Esophagus muscularis mucosa (tissue), 4 donors: ENCODE measurements at regions not wholly inside any gene's neighbourhood (a gene's known extent, or its start where the extent isn't known, plus 50 kb on each side); places are given as distances from the start of the nearest gene placed in this dataset.
"Not testable (repeated sequence)": the region's sequence is repeated elsewhere in the genome, so short reads cannot be mapped to it uniquely, and the experiment has no call there.

Source experiments
- DNase-seq: peaks from one replicate; pipeline ENCODE4 v3.0.0-alpha.2; 2017; ENCODE audit errors: extremely low spot score
- H3K27ac ChIP-seq, 4 donors: fragments of 200-600 bp; sonication (generic); replicated peaks in 1 of 4; 1 replicate in 3 of 4; 2 replicates in 1 of 4; pipeline ENCODE4 v1.5.1; 2016 to 2019; ENCODE audit warnings: mild to moderate bottlenecking in 1 of 4
- H3K27me3 ChIP-seq, 4 donors: fragments of 200-600 bp; sonication (generic); one replicate each; pipeline versions ENCODE4 v1.5.1 to v1.6.0; 2016 to 2019
- H3K36me3 ChIP-seq, 4 donors: fragments of 200-600 bp; sonication (generic); one replicate each; pipeline ENCODE4 v1.5.1; 2016 to 2019
- H3K4me1 ChIP-seq, 4 donors: fragments of 200-600 bp; sonication (generic); one replicate each; pipeline ENCODE4 v1.5.1; 2016 to 2019
- H3K4me3 ChIP-seq, 4 donors: fragments of 200-600 bp; sonication (generic); 1 replicate in 2 of 4; 2 replicates in 2 of 4; pipeline ENCODE4 v1.5.1; 2016 to 2019; ENCODE audit warnings: mild to moderate bottlenecking in 4 of 4, moderate library complexity in 1 of 4
- H3K9me3 ChIP-seq, 4 donors: fragments of 200-600 bp; sonication (generic); 1 replicate in 3 of 4; 2 replicates in 1 of 4; pipeline ENCODE4 v1.5.1; 2016 to 2019
- EP300 ChIP-seq: sonication (generic); formaldehyde crosslinking; IDR thresholded peaks from one replicate; pipeline ENCODE4 v1.6.1; 2017; ENCODE audit warnings: antibody characterized with exemption
- POLR2A ChIP-seq: fragments of 450-650 bp; IDR thresholded peaks from one replicate; pipeline ENCODE4 v1.6.1; 2017; ENCODE audit warnings: antibody characterized with exemption, moderate library complexity, mild to moderate bottlenecking, low read depth
- POLR2AphosphoS5 ChIP-seq, 2 donors: sonication (generic); formaldehyde crosslinking; IDR thresholded peaks; one replicate each; pipeline ENCODE4 v1.6.1; 2017; ENCODE audit warnings: antibody characterized with exemption in 2 of 2
- WGBS: methylation state at CpG from one replicate; pipeline ENCODE4 v1.1.5; 2018; 5-methylcytosine and 5-hydroxymethylcytosine counted together
- intact Hi-C: fragments of 100-400 bp; cut with DNase I; formaldehyde crosslinking; loops from one replicate; pipeline ENCODE4 v1.15.1; 2023
- TF ChIP-seq, protein P1 (sequence below), 3 experiments: fragments of 200-600 bp in 2 of 3; fragments of 450-650 bp in 1 of 3; sonication (generic) in 2 of 3; IDR thresholded peaks; one replicate each; pipeline ENCODE4 v1.5.1; 2017 to 2019; ENCODE audit warnings: antibody characterized with exemption in 3 of 3, mild to moderate bottlenecking in 2 of 3, moderate library complexity in 1 of 3

GRCh38 chr16:35208001-35208935, 1748.9 kb downstream of the TP53TG3F start:
- peaks cover 0 to 17% (median 0%) of the 10 kb centered on the region in 4 donors for H3K27me3 ChIP-seq
- peaks cover 0 to 9% (median 3%) of the 10 kb centered on the region in 4 donors for H3K9me3 ChIP-seq
- H3K4me1 ChIP-seq, result no peaks in the 10 kb centered on the region
- TF ChIP-seq POLR2AphosphoS5 (IDR thresholded peaks at IDR 0.05), result no peak
- TF ChIP-seq, protein P1, sequence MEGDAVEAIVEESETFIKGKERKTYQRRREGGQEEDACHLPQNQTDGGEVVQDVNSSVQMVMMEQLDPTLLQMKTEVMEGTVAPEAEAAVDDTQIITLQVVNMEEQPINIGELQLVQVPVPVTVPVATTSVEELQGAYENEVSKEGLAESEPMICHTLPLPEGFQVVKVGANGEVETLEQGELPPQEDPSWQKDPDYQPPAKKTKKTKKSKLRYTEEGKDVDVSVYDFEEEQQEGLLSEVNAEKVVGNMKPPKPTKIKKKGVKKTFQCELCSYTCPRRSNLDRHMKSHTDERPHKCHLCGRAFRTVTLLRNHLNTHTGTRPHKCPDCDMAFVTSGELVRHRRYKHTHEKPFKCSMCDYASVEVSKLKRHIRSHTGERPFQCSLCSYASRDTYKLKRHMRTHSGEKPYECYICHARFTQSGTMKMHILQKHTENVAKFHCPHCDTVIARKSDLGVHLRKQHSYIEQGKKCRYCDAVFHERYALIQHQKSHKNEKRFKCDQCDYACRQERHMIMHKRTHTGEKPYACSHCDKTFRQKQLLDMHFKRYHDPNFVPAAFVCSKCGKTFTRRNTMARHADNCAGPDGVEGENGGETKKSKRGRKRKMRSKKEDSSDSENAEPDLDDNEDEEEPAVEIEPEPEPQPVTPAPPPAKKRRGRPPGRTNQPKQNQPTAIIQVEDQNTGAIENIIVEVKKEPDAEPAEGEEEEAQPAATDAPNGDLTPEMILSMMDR (IDR thresholded peaks at IDR 0.05), result no peak
- TF ChIP-seq EP300, result no peak
- TF ChIP-seq POLR2A, result no peak
- DNase-seq, result peak; percentile 68
- intact Hi-C loops, result no loop called here
- 66% methylated on average over 29 of the region's 35 CpGs for WGBS
- no peak overlapping the region for H3K27ac ChIP-seq
- no peak overlapping the region for H3K4me3 ChIP-seq
- H3K36me3 ChIP-seq, result no peaks in the 10 kb centered on the region

DNA sequence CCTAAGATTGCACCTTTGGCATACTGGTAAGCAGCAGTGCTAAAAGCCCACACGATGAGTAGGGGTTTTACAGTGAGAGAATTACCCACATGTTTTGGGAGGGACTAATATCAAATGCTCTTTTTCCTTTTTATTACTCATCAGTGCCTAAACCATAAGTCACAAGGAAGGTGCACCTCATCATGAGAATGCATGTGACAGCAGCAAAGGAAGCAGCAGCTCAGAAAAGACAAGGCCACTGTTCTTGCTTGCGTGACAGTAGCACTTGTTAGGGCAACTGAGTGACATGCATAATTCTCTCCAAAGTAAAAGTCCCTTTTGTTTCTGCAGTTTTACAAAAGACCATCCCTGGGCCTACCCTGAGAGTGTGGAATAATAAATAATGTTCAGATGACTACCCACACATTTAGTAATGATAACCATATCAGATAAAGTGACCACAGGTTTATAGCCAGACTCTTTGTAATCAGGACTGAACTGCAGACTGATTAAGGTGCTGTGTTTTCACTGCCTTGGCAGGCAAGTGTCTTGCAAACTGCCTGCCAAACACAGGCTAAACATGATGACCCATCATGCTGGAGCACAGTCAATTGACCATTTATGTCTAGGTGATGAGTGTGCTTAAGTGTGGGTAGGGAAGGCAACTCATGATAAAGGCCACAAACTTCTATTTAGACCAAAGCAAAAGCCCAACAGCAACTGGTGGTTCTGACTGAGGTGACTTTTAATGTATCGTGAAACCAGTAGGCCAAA, 1751.4 kb downstream of the TP53TG3F start:
- peaks cover 0 to 15% (median 0%) of the 10 kb centered on the region in 4 donors for H3K27me3 ChIP-seq
- H3K9me3 ChIP-seq, result peaks cover 0 to 14% (median 3%) of the 10 kb centered on the region in 4 donors
- H3K36me3 ChIP-seq, result no peaks in the 10 kb centered on the region
- no peak overlapping the region for H3K27ac ChIP-seq
- peak; percentile 47 for DNase-seq
- H3K4me3 ChIP-seq, result no peak overlapping the region
- 77% methylated on average over 3 of the region's 3 CpGs for WGBS
- intact Hi-C loops, result no loop called here
- TF ChIP-seq, protein P1 (IDR thresholded peaks at IDR 0.05), result no peak
- TF ChIP-seq EP300 (no peak), POLR2AphosphoS5 (IDR thresholded peaks at IDR 0.05) (no peak), POLR2A (no peak)
- H3K4me1 ChIP-seq, result no peaks in the 10 kb centered on the region

- peaks cover 0 to 5% (median 0%) of the 10 kb centered on the region in 4 donors for H3K9me3 ChIP-seq
- H3K4me3 ChIP-seq, result no peak overlapping the region
- no peak for DNase-seq
- no peak overlapping the region for H3K27ac ChIP-seq
- no peaks in the 10 kb centered on the region for H3K36me3 ChIP-seq
- intact Hi-C loops, result no loop called here
- TF ChIP-seq POLR2AphosphoS5 (IDR thresholded peaks at IDR 0.05) (no peak), POLR2A (no peak), EP300 (no peak)
- TF ChIP-seq, protein P1 (IDR thresholded peaks at IDR 0.05), result no peak
- no peaks in the 10 kb centered on the region for H3K27me3 ChIP-seq
- no peaks in the 10 kb centered on the region for H3K4me1 ChIP-seq
Measured at GRCh38 chr16:35214840-35215239, 1755.4 kb downstream of the TP53TG3F start.

- Histone ChIP-seq H3K9me3 (peaks cover 0 to 5% (median 0%) of the 10 kb centered on the region in 4 donors), H3K4me1 (no peaks in the 10 kb centered on the region), H3K27me3 (no peaks in the 10 kb centered on the region), H3K36me3 (no peaks in the 10 kb centered on the region), H3K27ac (no peak overlapping the region), H3K4me3 (no peak overlapping the region)
- TF ChIP-seq POLR2AphosphoS5 (IDR thresholded peaks at IDR 0.05) (no peak), EP300 (no peak), POLR2A (no peak)
- TF ChIP-seq, protein P1 (IDR thresholded peaks at IDR 0.05), result no peak
- no peak for DNase-seq
- intact Hi-C loops, result no loop called here
- WGBS, result 89% methylated on average over 3 of the region's 3 CpGs
Measured at GRCh38 chr16:35215287-35215686, 1755.9 kb downstream of the TP53TG3F start.

DNA sequence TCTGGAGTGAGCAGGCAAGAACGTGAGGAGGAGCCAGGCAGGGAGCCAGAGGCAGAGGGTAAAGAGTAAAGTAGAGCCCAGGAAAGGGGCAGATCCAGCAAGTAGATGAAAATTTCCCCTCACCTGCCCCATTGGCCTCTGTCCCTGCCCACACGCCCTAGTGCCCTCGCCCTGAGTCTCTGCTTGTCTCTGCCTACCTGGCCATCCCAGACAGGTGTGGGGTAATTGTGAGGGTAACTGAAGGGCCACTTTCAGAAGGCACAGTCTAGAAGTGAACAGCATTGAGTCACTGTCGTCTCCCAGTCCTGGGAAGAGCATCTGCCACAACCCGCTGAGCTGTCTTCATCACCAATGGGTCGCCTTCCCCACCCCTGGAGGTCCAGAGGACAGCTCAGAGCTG, 1756.8 kb downstream of the TP53TG3F start:
- intact Hi-C loops, H3K36me3 ChIP-seq, H3K27ac ChIP-seq, H3K9me3 ChIP-seq, H3K4me3 ChIP-seq, H3K4me1 ChIP-seq, H3K27me3 ChIP-seq: not testable (repeated sequence)
- DNase-seq, result peak; percentile 53
- WGBS, result 68% methylated on average over 6 of the region's 6 CpGs
